ENCODE measurements at regions not wholly inside any gene's neighbourhood (a gene's known extent, or its start where the extent isn't known, plus 50 kb on each side); places are given as distances from the start of the nearest gene placed in this dataset.

DNA sequence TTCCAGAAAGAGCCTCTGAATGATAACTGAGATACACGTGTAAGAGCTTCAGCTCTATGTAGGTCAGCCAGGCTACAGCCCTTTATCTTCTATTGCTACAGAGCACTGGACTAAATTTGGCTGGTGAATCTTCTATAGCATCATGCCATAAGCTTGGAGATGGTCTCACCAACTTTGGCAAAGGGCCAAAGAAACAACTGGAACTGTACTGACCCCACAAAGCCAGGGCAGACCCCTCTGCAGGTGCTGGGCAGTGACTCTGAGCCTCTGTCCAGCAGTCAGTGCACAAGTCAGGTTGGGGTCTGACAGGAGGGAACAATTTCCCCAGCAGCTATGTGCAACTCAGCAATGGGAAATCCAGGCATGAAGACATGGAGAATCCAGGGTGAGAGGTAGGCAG lies 57.8 kb upstream of the NFASC start:
- Histone ChIP-seq H3K27me3 (ENCODE audit: control insufficient read depth, insufficient read depth, low read length) (peaks cover 7% of the 10 kb centered on the region), H3K4me1 (ENCODE audit: control insufficient read depth, insufficient read depth, low read length) (no peaks in the 10 kb centered on the region), H4K20me1 (ENCODE audit: insufficient read depth, low read length) (no peaks in the 10 kb centered on the region), H2AFZ (replicated peaks; ENCODE audit: low read length, poor library complexity) (no peak overlapping the region), H3K27ac (ENCODE audit: insufficient read depth, low read length) (no peak overlapping the region), H3K23ac (ENCODE audit: low read depth, low read length) (no peak overlapping the region), H3K14ac (replicated peaks; ENCODE audit: low read depth, low read length) (no peak overlapping the region), H3K4me3 (ENCODE audit: insufficient read depth, low read depth, low read length) (no peak overlapping the region), H3K79me1 (ENCODE audit: low read depth in 1 of 2, low read length in 2 of 2) (no peaks in the 10 kb centered on the region), H4K8ac (ENCODE audit: low read depth in 2 of 2, low read length in 2 of 2) (no peak overlapping the region), H4K5ac (ENCODE audit: low read depth, low read length) (no peak overlapping the region), H3K4ac (ENCODE audit: low read depth, low read length) (no peak overlapping the region), H3K4me2 (ENCODE audit: low read depth, low read length) (no peak overlapping the region), H3K9ac (ENCODE audit: low read depth, low read length) (no peak overlapping the region), H3K9me3 (ENCODE audit: control insufficient read depth, insufficient read depth, low read length) (no peaks in the 10 kb centered on the region), H2BK120ac (ENCODE audit: low read depth, low read length) (no peak overlapping the region), H2AK9ac (replicated peaks; ENCODE audit: low read depth, low read length, poor library complexity) (no peak overlapping the region), H3K56ac (ENCODE audit: extremely low read depth, insufficient read depth, low read length) (no peak overlapping the region), H3K36me3 (ENCODE audit: control insufficient read depth, insufficient read depth, low read length) (no peaks in the 10 kb centered on the region), H2AK5ac (ENCODE audit: low read depth, low read length) (no peak overlapping the region), H2BK5ac (ENCODE audit: low read depth, low read length, poor library complexity, severe bottlenecking) (no peak overlapping the region), H2BK20ac (ENCODE audit: low read depth, low read length) (no peak overlapping the region), H3K9me1 (ENCODE audit: insufficient read depth, low read length) (no peaks in the 10 kb centered on the region), H2BK15ac (ENCODE audit: low read depth, low read length) (no peak overlapping the region), H3K18ac (ENCODE audit: low read depth, low read length) (no peak overlapping the region), H4K91ac (ENCODE audit: insufficient read depth, low read depth, low read length) (no peak overlapping the region)
- in situ Hi-C loops (cut with MboI; ENCODE audit: low sequenced_read_pairs), result loop anchor here (25.0 kb wide), 1 partner anchor 449 kb away; no protein-coding TSS in a partner anchor
- DNase-seq, result no peak
- BruUV-seq (replicated peaks), result no TSS peak
- TF ChIP-seq RAD21 (IDR thresholded peaks at IDR 0.05; ENCODE audit: low read length) (no peak), USF2 (IDR thresholded peaks at IDR 0.05; ENCODE audit: low read depth, low read length) (no peak)
- CTCF ChIA-PET, result interaction anchor here (0.8 to 1.1 kb wide), 2 partner anchors 10 to 247 kb away, joined by 3 read pairs; no protein-coding TSS in a partner anchor
- dilution Hi-C loops (cut with HindIII; ENCODE audit: low sequenced_read_pairs, unreplicated experiment), result no loop called here
- WGBS, 2 experiments (ENCODE audit: extremely low coverage in 2 of 2, insufficient read length in 1 of 2), result no CpG with 5 or more reads among the region's 1 CpG
- POLR2A ChIA-PET (ENCODE audit: unreplicated experiment), result no interaction called here
- intact Hi-C loops (cut with micrococcal nuclease), result no loop called here
- ATAC-seq (ENCODE audit: low read depth), result no peak

Measured in IMR-90 (cell line).